ENCODE measurements at regions not wholly inside any gene's neighbourhood (a gene's known extent, or its start where the extent isn't known, plus 50 kb on each side); places are given as distances from the start of the nearest gene placed in this dataset.

DNA sequence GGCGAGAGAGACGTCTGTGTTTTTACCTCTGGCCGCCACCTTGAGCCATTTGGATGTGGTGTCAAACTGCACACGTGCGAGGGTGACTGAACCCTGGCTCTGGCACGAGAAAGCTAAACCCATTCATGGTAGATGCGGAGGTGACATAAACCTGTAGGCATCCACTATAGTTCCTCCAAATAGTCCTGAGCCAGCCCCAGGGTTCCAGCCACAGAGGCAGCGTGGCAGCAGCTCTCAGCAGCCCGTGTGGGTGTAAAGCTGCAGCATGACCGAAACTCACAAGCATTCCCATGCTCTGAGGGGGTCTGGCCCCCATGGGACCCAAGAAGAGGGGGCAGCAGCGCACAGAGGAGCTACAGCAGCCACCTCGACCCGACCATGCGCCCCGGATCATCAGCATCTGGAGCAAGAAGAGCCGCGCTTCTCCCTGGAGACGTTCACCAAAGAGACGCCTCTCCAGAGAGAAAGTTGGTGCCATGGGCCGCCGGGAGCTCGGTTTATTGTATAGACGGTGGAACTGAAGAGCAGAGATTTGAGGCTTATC lies 303.8 kb upstream of the IRX4 start:
- Histone ChIP-seq H3K4me2 (ENCODE audit: low read depth, low read length, poor library complexity, severe bottlenecking) (no peak overlapping the region), H3K9me2 (replicated peaks; ENCODE audit: insufficient read depth, low read length) (no peaks in the 10 kb centered on the region), H2AFZ (ENCODE audit: low read depth, low read length, severe bottlenecking) (no peak overlapping the region), H3F3A (ENCODE audit: insufficient read depth) (no peaks in the 10 kb centered on the region), H3K79me2 (ENCODE audit: insufficient read depth, low read length) (no peaks in the 10 kb centered on the region), H3K36me3 (ENCODE audit: low read length) (no peaks in the 10 kb centered on the region), H3K27ac (ENCODE audit: low read depth, low read length) (no peak overlapping the region), H3K27me3 (ENCODE audit: low read length) (no peaks in the 10 kb centered on the region), H3K9ac (ENCODE audit: low read length) (no peak overlapping the region), H4K20me1 (ENCODE audit: low read depth, low read length) (no peaks in the 10 kb centered on the region), H3K4me3 (ENCODE audit: insufficient read depth, low read length, poor library complexity, severe bottlenecking) (no peak overlapping the region), H3K9me3 (ENCODE audit: insufficient read depth, low read length) (no peaks in the 10 kb centered on the region)
- TF ChIP-seq, protein P1, sequence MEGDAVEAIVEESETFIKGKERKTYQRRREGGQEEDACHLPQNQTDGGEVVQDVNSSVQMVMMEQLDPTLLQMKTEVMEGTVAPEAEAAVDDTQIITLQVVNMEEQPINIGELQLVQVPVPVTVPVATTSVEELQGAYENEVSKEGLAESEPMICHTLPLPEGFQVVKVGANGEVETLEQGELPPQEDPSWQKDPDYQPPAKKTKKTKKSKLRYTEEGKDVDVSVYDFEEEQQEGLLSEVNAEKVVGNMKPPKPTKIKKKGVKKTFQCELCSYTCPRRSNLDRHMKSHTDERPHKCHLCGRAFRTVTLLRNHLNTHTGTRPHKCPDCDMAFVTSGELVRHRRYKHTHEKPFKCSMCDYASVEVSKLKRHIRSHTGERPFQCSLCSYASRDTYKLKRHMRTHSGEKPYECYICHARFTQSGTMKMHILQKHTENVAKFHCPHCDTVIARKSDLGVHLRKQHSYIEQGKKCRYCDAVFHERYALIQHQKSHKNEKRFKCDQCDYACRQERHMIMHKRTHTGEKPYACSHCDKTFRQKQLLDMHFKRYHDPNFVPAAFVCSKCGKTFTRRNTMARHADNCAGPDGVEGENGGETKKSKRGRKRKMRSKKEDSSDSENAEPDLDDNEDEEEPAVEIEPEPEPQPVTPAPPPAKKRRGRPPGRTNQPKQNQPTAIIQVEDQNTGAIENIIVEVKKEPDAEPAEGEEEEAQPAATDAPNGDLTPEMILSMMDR (IDR thresholded peaks at IDR 0.05; ENCODE audit: insufficient read depth, low read length, poor library complexity, severe bottlenecking): no peak
- TF ChIP-seq EZH2phosphoT487 (conservative IDR thresholded peaks at IDR 0.05; ENCODE audit: low read length): no peak

DNA sequence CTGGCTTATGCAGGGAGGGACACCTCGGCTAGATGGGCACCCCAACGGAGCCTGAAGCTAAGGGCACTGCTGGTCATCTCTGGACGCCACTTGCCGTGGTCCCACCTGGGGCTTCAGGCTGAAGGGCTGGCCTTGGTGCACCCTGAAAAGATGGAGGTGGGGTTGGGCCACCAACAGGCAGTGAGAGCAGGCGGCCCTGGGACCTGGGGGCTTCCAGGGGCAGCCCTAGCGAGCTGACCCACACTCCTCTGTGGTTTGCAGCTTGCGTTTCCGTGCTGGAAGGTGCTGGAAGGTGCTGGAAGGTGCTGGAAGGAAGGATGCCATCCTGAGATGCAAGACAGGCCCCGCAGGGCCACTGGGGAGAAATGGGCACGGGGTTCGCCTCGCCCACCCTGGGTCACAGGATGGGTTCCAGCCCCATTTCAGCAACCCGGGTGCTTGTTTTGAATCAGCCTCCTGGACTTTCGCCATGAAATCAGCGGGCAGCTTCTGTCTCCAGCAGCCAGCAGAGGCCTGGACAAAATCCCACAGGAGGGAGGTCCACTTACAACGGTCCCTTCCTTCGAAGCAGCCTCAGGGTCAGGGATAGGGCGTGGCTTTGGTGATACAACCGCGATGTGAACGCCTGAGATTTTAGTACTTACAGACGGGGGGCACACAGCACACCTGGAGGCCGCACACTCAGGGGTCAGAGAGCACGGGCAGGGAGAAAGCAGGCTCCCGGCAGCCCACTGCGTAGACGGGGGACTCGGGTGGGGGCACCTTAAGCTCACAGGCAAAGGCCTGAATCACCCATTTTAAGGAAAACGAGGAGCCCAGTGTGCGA lies 303.1 kb upstream of the IRX4 start:
- Histone ChIP-seq H3K4me3 (ENCODE audit: insufficient read depth, low read length, poor library complexity, severe bottlenecking) (no peak overlapping the region), H3K36me3 (ENCODE audit: low read length) (no peaks in the 10 kb centered on the region), H2AFZ (ENCODE audit: low read depth, low read length, severe bottlenecking) (no peak overlapping the region), H3K9me3 (ENCODE audit: insufficient read depth, low read length) (no peaks in the 10 kb centered on the region), H3K4me2 (ENCODE audit: low read depth, low read length, poor library complexity, severe bottlenecking) (no peak overlapping the region), H3K9ac (ENCODE audit: low read length) (no peak overlapping the region), H3K9me2 (replicated peaks; ENCODE audit: insufficient read depth, low read length) (no peaks in the 10 kb centered on the region), H3K27ac (ENCODE audit: low read depth, low read length) (no peak overlapping the region), H4K20me1 (ENCODE audit: low read depth, low read length) (no peaks in the 10 kb centered on the region), H3K79me2 (ENCODE audit: insufficient read depth, low read length) (no peaks in the 10 kb centered on the region), H3K27me3 (ENCODE audit: low read length) (no peaks in the 10 kb centered on the region), H3F3A (ENCODE audit: insufficient read depth) (no peaks in the 10 kb centered on the region)
- TF ChIP-seq EZH2phosphoT487 (conservative IDR thresholded peaks at IDR 0.05; ENCODE audit: low read length): no peak
- TF ChIP-seq, protein P1 (IDR thresholded peaks at IDR 0.05; ENCODE audit: insufficient read depth, low read length, poor library complexity, severe bottlenecking): no peak

DNA sequence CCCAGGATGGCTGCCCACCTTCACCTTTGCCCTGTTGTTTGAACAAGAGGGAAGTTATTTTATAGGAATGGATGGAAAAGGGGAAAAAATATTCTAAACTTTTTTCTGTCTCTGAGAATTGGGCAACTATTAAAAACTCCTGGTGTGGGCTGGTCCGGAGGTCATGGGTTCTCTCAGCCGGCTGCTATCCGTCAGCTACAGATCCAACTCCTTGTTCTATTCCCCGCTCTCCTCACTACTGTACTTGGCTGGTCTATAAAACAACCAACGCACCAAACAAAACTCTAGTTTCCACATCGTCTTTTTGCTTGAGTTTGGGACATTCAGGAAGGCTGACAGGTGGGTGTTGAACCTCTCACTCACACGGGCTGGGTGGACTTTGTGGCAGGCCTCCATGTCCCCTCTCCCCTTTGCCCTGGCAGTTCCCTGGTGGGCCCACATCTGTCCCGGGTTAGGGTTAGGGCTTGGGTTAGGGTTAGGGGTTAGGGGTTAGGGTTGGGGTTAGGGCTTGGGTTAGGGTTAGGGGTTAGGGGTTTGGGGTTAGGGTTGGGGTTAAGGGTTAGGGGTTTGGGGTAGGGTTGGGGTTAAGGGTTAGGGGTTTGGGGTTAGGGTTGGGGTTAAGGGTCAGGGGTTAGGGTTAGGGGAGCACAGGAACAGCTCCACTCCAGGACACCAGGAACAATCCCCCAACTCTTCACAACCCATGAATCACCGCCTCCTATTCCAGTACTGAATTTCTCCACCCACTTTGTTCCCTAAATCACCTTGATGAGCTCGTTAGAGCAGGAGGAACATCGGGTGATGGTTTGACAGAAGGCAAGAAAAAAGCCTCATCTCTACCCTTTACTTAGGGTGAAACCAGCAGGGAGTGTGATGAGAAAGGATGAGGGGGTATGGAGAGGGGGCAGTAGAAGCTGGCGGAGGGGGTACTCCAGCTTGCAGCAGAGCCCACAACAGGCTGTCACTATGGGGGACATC lies 302.1 kb upstream of the IRX4 start:
- no peak overlapping the region for H3K27ac ChIP-seq (ENCODE audit: low read depth, low read length)
- H3K79me2 ChIP-seq (ENCODE audit: insufficient read depth, low read length): no peaks in the 10 kb centered on the region
- no peaks in the 10 kb centered on the region for H3F3A ChIP-seq (ENCODE audit: insufficient read depth)
- H2AFZ ChIP-seq (ENCODE audit: low read depth, low read length, severe bottlenecking): no peak overlapping the region
- no peak overlapping the region for H3K4me2 ChIP-seq (ENCODE audit: low read depth, low read length, poor library complexity, severe bottlenecking)
- TF ChIP-seq EZH2phosphoT487 (conservative IDR thresholded peaks at IDR 0.05; ENCODE audit: low read length): no peak
- TF ChIP-seq, protein P1 (IDR thresholded peaks at IDR 0.05; ENCODE audit: insufficient read depth, low read length, poor library complexity, severe bottlenecking): no peak
- no peaks in the 10 kb centered on the region for H3K9me3 ChIP-seq (ENCODE audit: insufficient read depth, low read length)
- H3K9me2 ChIP-seq (replicated peaks; ENCODE audit: insufficient read depth, low read length): no peaks in the 10 kb centered on the region
- H3K4me3 ChIP-seq (ENCODE audit: insufficient read depth, low read length, poor library complexity, severe bottlenecking): no peak overlapping the region
- H4K20me1 ChIP-seq (ENCODE audit: low read depth, low read length): no peaks in the 10 kb centered on the region
- H3K36me3 ChIP-seq (ENCODE audit: low read length): no peaks in the 10 kb centered on the region
- no peaks in the 10 kb centered on the region for H3K27me3 ChIP-seq (ENCODE audit: low read length)
- no peak overlapping the region for H3K9ac ChIP-seq (ENCODE audit: low read length)
